NOMO-1 (cell line): ENCODE measurements at regions not wholly inside any gene's neighbourhood (a gene's known extent, or its start where the extent isn't known, plus 50 kb on each side); places are given as distances from the start of the nearest gene placed in this dataset.
"Not testable (repeated sequence)": the region's sequence is repeated elsewhere in the genome, so short reads cannot be mapped to it uniquely, and the experiment has no call there.

ENCODE experiments used
- DNase-seq, 2 experiments: peaks; one replicate each; lab custom pipeline; 2025; ENCODE audit not compliant: unreplicated experiment in 2 of 2; lab: John Stamatoyannopoulos, UW

DNA sequence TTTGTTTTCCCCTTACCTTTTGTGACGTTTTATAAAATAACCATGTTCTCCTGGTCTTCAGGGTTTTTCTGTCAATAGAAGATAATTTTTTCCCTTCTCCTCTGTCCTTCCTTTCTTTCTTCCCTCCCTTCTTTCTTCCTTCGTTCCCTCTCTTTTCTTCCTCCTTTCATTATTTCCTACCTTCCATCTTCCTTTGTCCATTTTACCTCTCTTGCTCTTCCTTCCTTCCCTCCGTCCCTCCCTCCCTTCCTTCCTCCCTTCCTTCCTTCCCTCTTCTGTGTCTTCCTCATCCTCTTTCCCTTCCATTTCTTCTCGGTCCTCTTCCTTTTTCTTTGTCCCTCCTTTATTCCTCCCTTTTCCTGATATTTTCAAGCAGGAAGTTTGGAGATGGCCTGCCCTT lies 128.2 kb downstream of the TEX36 start:
- no peak for DNase-seq

- no peak for DNase-seq
Measured at GRCh38 chr10:125554016-125554703, 128.8 kb downstream of the TEX36 start.

DNA sequence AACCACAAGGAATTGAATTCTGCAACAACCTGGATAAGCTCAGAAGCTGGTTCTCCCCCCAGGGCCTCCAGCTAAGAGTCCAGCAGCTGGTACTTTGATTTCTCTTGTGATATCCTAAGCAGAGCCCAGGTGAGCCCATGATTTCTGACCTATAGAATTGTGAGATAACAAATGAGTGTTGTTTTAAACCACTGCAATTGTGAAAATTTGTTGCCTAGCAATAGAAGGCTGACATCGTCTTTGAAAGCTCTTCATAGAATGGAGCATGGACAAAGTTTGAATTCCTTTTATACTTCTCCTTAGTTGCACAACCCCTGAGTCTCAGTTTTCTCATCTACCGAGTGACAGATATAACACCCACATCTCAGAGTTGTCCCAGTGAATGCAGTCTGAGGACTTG lies 129.9 kb downstream of the TEX36 start:
- no peak for DNase-seq

DNA sequence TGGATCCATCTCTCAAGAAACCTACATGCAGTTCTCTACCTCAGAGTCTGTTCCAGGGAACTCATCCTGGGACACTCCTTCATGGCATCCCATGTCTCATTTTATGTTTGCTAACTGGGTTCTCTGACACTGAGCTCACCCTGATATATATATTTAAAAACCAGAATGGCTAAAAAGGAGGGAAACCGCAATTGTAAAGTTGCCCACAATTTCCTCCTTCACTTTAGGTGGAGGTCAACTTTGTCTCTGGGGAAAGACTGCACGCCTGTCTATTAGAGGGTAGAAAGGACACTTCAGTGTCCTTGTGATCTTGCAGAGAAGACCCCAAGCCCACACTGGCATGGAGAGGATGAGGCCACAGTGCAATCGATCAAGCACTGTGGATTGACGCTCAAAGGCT lies 131.7 kb downstream of the TEX36 start:
- DNase-seq = peak in 1 of 2 experiments; percentile 10

DNA sequence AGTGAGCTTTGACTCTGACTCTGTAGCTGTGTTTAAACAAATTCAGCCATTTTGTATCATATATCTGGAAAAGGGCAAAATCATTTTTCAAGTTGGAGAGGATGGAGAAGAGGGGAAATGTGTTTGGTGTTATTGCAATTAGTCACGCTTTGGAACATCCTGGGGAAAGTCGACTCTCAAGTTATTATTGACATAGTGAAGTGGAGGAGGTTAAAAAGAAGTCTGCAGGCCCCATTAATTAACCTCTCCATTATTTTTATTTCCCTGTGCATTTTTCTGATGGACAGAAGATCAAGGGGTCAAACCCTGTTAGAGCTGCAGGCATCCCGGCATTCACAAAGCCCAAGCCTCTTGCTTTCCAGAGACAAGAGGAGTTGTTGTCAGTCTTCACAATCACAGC lies 132.6 kb downstream of the TEX36 start:
- no peak for DNase-seq

GRCh38 chr10:125549653-125550052 lies 133.3 kb downstream of the TEX36 start:
- DNase-seq = peak; percentile 60 to 61

GRCh38 chr10:125548878-125549277 lies 134.1 kb downstream of the TEX36 start:
- DNase-seq = no peak

DNA sequence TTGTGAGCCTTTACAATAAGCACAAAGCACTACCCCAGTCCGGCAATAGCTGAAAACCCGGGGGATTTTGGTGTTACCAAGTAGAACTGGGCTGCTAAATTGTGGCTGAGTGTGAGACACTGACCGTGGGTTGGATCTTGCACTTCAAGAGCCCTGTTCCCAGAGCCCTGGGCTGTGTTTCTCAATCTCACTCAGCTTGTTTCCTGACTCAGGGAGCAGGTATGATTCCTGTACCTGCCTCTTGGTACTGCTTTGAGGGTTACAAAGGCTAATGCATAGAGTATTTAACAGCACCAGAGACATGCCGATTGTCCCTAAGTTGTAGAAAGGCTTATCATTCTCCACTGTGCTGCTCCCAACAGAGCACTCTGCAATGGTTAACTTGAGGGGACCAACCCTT lies 134.6 kb downstream of the TEX36 start:
- no peak for DNase-seq

DNA sequence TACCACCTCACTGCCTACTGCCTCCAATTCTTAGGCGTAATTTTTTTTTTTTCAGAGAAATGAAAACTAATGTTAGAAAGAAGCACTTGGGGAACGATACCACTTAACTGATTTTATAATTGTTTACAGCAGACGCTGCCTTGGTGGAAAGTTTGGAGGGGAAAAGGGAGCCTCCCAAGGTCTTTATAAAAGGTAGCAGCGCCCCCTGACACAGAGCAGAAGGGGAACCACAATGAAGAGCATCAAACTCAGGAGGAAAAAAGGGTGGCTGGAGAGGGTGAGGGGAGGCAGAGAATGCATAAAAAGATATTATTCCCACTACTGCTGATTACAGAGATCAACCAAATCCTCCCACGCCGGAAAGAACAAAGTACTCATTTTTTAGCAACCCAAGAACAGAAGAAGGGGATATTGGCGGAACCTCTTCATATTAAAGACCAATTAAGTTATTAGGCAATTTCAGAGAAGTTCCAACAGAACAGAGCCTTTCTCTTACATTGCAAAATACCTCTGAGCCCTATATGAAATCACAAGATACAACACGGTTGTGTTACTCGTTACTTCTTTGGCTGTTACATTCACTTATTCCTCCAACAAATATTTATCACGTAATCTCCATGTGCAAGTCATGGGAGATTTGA lies 135.8 kb downstream of the TEX36 start:
- DNase-seq = no peak

DNA sequence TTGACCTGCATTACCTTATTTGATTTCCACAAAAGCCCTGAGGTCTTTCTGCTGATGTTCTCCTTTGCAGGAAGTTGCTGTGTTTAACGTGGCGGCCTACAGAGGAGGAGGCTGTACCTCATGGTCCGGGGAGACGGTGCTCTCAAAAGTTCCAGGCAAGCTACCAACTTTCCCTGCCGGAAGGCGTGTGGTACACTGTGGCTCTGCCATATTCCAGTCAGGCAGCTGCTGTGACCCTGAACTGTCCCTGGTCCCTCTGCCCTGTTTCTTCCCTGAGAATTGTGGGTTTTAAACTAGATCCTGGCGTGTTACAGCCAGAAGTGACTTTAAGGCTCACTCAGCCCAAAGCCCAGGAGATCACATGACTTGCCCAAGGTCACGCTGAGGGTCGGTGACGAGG lies 139.2 kb downstream of the TEX36 start:
- DNase-seq = no peak

GRCh38 chr10:125538947-125539731 lies 143.8 kb downstream of the TEX36 start:
- DNase-seq = no peak

- DNase-seq = no peak
Measured at GRCh38 chr10:125536236-125536635, 146.7 kb downstream of the TEX36 start.

- DNase-seq = no peak
Measured at GRCh38 chr10:125535559-125535958, 147.4 kb downstream of the TEX36 start.

GRCh38 chr10:125534515-125534914 lies 148.4 kb downstream of the TEX36 start:
- DNase-seq = no peak

GRCh38 chr10:125533866-125534265 lies 149.1 kb downstream of the TEX36 start:
- no peak for DNase-seq

DNA sequence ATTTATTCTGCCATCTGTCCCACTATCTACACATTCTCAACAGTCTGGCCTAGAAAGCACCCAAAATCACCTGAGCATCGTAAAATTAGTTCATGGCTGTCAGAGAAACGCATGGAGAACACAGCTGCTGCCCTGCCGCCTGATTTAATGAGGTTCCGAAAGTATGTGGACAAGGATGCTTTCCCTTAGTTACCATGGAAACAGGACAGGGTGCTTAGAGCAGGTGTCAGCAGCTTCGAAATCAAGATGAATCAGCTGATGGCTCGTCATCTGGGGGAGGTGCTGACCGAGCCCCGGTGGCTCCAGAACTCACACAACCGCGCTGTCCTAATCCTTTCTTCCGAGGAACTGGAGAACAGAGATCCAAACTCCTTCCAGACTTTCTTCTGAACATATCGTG lies 151.5 kb downstream of the TEX36 start:
- no peak for DNase-seq

DNA sequence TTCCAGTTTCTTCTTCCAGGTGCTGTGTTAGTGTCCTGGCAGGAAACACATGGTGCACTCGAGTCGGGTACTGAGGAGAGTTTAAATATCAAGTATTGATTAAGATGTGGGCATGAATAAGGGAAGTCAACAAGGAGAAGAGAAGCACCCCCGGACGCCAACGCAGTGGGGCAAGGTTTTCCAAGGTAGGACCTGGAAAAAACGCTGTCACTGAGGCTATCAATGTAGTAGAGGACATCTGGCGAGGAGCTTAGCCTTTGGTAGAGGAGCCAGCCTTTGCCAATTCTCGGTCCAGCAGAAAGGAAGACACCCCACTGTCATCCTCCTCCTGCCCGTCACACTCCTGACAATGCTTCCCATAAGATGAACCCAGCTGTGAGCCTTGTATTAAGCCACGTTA lies 159.6 kb downstream of the TEX36 start:
- no peak for DNase-seq

DNA sequence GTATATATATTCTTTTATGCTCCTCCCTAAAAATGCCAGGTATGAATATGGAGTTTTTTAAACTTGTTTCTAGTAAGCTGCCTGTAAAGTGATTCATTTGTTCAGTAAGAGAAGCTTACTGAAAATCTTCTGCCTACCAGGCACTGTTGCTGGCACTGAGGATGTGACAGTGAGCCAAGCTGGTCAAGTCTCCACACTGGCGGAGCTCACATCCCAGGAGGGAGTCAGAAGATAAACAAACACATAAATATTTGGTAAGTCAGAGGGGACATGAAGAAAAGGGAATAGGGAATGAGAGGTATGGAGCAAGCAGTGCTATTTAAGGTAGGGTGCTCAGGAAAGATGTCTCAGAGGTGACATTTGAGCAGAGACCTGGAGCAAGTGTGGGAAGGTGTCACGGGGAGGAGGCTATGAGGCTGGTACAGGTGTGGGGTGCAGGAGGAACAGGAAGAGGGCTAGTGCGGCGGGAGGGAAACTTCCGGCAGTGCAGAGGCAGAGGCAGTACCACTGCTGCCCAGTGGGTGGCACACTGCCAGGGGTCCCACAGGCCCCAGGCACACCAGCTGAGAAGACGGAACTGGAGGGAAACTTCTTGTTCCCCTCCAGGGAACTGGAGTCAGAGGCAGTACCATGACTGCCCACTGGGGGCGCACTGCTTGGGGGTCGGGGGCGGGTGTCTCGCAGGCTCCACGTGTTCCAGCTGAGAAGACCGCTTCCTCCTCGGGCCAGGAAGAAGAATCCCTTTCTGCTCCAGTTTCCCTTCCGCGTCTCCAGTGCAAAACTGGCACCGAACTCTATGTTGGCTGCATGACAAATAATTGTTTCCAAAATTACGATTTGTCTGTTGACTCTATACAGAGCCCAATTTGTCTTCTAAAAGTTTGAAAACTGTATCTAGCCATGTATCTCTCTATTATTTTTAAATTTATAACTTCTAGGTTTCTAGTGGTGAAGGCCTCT lies 161.0 kb downstream of the TEX36 start:
- DNase-seq = no peak

DNA sequence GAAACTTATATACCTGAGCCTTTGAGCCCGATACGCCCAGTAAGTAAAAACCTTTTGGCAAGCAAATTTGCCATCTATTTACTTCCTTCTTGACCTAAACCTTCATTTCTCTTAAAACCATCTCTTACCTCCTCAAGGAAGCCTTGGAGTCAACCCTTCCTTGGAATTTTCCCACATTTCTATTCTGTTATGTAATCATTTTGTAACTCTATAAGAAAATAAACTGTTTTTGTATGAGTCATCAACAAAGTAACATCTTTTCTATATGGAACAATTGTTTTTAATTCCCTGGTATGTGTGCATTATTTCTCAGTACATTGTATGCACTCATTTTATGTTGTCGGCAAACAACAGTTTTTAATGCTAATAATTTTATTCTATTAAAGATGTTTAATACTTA lies 162.0 kb downstream of the TEX36 start:
- DNase-seq = no peak

GRCh38 chr10:125518397-125518796 lies 164.6 kb downstream of the TEX36 start:
- not testable (repeated sequence) for DNase-seq

GRCh38 chr10:125515571-125515970 lies 167.4 kb downstream of the TEX36 start:
- DNase-seq = no peak
